HAP-1 (cell line): ENCODE measurements at regions not wholly inside any gene's neighbourhood (a gene's known extent, or its start where the extent isn't known, plus 50 kb on each side); places are given as distances from the start of the nearest gene placed in this dataset.
A peak's percentile ranks its signal among the peaks of the same experiment; 100 is the strongest.

ENCODE experiments used
- DNase-seq, 2 experiments: peaks; one replicate each; pipeline ENCODE4 v3.0.0-alpha.2; 2016 to 2020; ENCODE audit warnings: low spot score in 2 of 2
- H3K27me3 ChIP-seq: fragments of 250-450 bp; sonication (Bioruptor Pico); 2 replicates; pipeline ENCODE4 v1.5.1; 2020; ENCODE audit warnings: low read depth, mild to moderate bottlenecking, moderate library complexity
- H3K36me3 ChIP-seq: fragments of 250-450 bp; sonication (Bioruptor Pico); replicated peaks from 2 replicates; pipeline ENCODE4 v1.5.1; 2020; ENCODE audit warnings: mild to moderate bottlenecking
- H3K4me1 ChIP-seq: fragments of 250-450 bp; sonication (Bioruptor Pico); 2 replicates; pipeline ENCODE4 v1.5.1; 2020; ENCODE audit warnings: mild to moderate bottlenecking
- H3K4me3 ChIP-seq: fragments of 250-450 bp; sonication (Bioruptor Pico); 2 replicates; pipeline ENCODE4 v1.5.1; 2020; ENCODE audit warnings: mild to moderate bottlenecking, moderate library complexity
- H3K9me3 ChIP-seq: fragments of 250-450 bp; sonication (Bioruptor Pico); 2 replicates; pipeline ENCODE4 v1.5.1; 2020; ENCODE audit warnings: mild to moderate bottlenecking, moderate library complexity
- in situ Hi-C: fragments of 300-500 bp; cut with MboI; formaldehyde crosslinking; loops from 3 replicates; pipeline ENCODE4 v1.14.3; 2020; ENCODE audit warnings: low sequenced_read_pairs, inconsistent platforms, mixed read lengths

- no peaks in the 10 kb centered on the region for H3K36me3 ChIP-seq
- peaks cover 2% of the 10 kb centered on the region; the same call in 1 of the 2 replicates for H3K9me3 ChIP-seq
- no peaks in the 10 kb centered on the region for H3K4me1 ChIP-seq
- in situ Hi-C loops: no loop called here
- DNase-seq: no peak
- 0 out of 2 replicates have a peak, but pooled peaks cover 5% of the 10 kb centered on the region for H3K27me3 ChIP-seq
- no peak overlapping the region for H3K4me3 ChIP-seq
Observed at GRCh38 chr3:117761703-117762620, 1052.4 kb downstream of the TUSC7 start.

GRCh38 chr3:117762621-117763037, 1053.0 kb downstream of the TUSC7 start:
- Histone ChIP-seq H3K4me1 (no peaks in the 10 kb centered on the region), H3K36me3 (no peaks in the 10 kb centered on the region), H3K27me3 (0 out of 2 replicates have a peak, but pooled peaks cover 5% of the 10 kb centered on the region), H3K9me3 (peaks cover 2% of the 10 kb centered on the region; the same call in 1 of the 2 replicates), H3K4me3 (no peak overlapping the region)
- in situ Hi-C loops: no loop called here
- DNase-seq: no peak

- DNase-seq: no peak
- Histone ChIP-seq H3K9me3 (peaks cover 2% of the 10 kb centered on the region; the same call in 1 of the 2 replicates), H3K4me1 (no peaks in the 10 kb centered on the region), H3K27me3 (0 out of 2 replicates have a peak, but pooled peaks cover 5% of the 10 kb centered on the region), H3K36me3 (no peaks in the 10 kb centered on the region), H3K4me3 (no peak overlapping the region)
- in situ Hi-C loops: no loop called here
Observed at GRCh38 chr3:117763561-117763960, 1054.0 kb downstream of the TUSC7 start.

GRCh38 chr3:117768581-117768980, 1059.0 kb downstream of the TUSC7 start:
- H3K4me3 ChIP-seq: no peak overlapping the region
- H3K27me3 ChIP-seq: 0 out of 2 replicates have a peak, but pooled peaks cover 5% of the 10 kb centered on the region
- in situ Hi-C loops: no loop called here
- H3K4me1 ChIP-seq: no peaks in the 10 kb centered on the region
- peaks cover 2% of the 10 kb centered on the region; the same call in 1 of the 2 replicates for H3K9me3 ChIP-seq
- DNase-seq: no peak
- no peaks in the 10 kb centered on the region for H3K36me3 ChIP-seq

- DNase-seq: no peak
- in situ Hi-C loops: no loop called here
- Histone ChIP-seq H3K36me3 (no peaks in the 10 kb centered on the region), H3K4me1 (no peaks in the 10 kb centered on the region), H3K27me3 (no peaks in the 10 kb centered on the region), H3K4me3 (no peak overlapping the region), H3K9me3 (no peaks in the 10 kb centered on the region)
Observed at GRCh38 chr3:117774130-117774529, 1064.6 kb downstream of the TUSC7 start.

- no peaks in the 10 kb centered on the region for H3K9me3 ChIP-seq
- in situ Hi-C loops: no loop called here
- H3K4me1 ChIP-seq: peaks cover 6% of the 10 kb centered on the region; the same call in 1 of the 2 replicates
- no peak overlapping the region for H3K4me3 ChIP-seq
- no peaks in the 10 kb centered on the region for H3K36me3 ChIP-seq
- DNase-seq: no peak
- no peaks in the 10 kb centered on the region for H3K27me3 ChIP-seq
Observed at GRCh38 chr3:117786349-117786748, 1076.8 kb downstream of the TUSC7 start.

GRCh38 chr3:117788061-117788460, 1078.5 kb downstream of the TUSC7 start:
- in situ Hi-C loops: no loop called here
- Histone ChIP-seq H3K4me1 (peaks cover 6% of the 10 kb centered on the region; the same call in 1 of the 2 replicates), H3K4me3 (no peak overlapping the region), H3K36me3 (no peaks in the 10 kb centered on the region), H3K9me3 (no peaks in the 10 kb centered on the region), H3K27me3 (no peaks in the 10 kb centered on the region)
- DNase-seq: peak; percentile 68 to 81

- DNase-seq: peak in 1 of 2 experiments; percentile 14
- peaks cover 6% of the 10 kb centered on the region; the same call in 1 of the 2 replicates for H3K4me1 ChIP-seq
- in situ Hi-C loops: no loop called here
Observed at GRCh38 chr3:117788506-117788905, 1078.9 kb downstream of the TUSC7 start.

GRCh38 chr3:117790235-117790987, 1080.8 kb downstream of the TUSC7 start:
- no peak overlapping the region for H3K4me3 ChIP-seq
- no peak for DNase-seq
- in situ Hi-C loops: no loop called here
- H3K36me3 ChIP-seq: no peaks in the 10 kb centered on the region
- peaks cover 4% of the 10 kb centered on the region; the same call in 1 of the 2 replicates for H3K27me3 ChIP-seq
- H3K9me3 ChIP-seq: no peaks in the 10 kb centered on the region
- peaks cover 6% of the 10 kb centered on the region; the same call in 1 of the 2 replicates for H3K4me1 ChIP-seq

More at GRCh38 chr3:117788506-117788905, 1078.9 kb downstream of the TUSC7 start:
- Histone ChIP-seq H3K4me3 (no peak overlapping the region), H3K27me3 (0 out of 2 replicates have a peak, but pooled peaks cover 3% of the 10 kb centered on the region), H3K36me3 (no peaks in the 10 kb centered on the region), H3K9me3 (no peaks in the 10 kb centered on the region)

GRCh38 chr3:117793622-117794265, 1084.2 kb downstream of the TUSC7 start:
- in situ Hi-C loops: no loop called here
- H3K9me3 ChIP-seq: no peaks in the 10 kb centered on the region
- no peaks in the 10 kb centered on the region; the same call in 1 of the 2 replicates for H3K4me1 ChIP-seq
- no peak for DNase-seq
- no peak overlapping the region for H3K4me3 ChIP-seq
- H3K36me3 ChIP-seq: no peaks in the 10 kb centered on the region
- peaks cover 10% of the 10 kb centered on the region for H3K27me3 ChIP-seq

GRCh38 chr3:117798221-117798620, 1088.6 kb downstream of the TUSC7 start:
- Histone ChIP-seq H3K9me3 (no peaks in the 10 kb centered on the region), H3K4me1 (no peaks in the 10 kb centered on the region), H3K36me3 (no peaks in the 10 kb centered on the region), H3K4me3 (no peak overlapping the region), H3K27me3 (peaks cover 10% of the 10 kb centered on the region)
- no peak for DNase-seq
- in situ Hi-C loops: no loop called here

GRCh38 chr3:117798687-117799386, 1089.3 kb downstream of the TUSC7 start:
- in situ Hi-C loops: no loop called here
- DNase-seq: no peak
- H3K9me3 ChIP-seq: no peaks in the 10 kb centered on the region
- H3K36me3 ChIP-seq: no peaks in the 10 kb centered on the region
- no peaks in the 10 kb centered on the region for H3K4me1 ChIP-seq
- no peak overlapping the region for H3K4me3 ChIP-seq
- peaks cover 12% of the 10 kb centered on the region for H3K27me3 ChIP-seq

- no peaks in the 10 kb centered on the region; the same call in 1 of the 2 replicates for H3K36me3 ChIP-seq
- peaks cover 17% of the 10 kb centered on the region for H3K27me3 ChIP-seq
- in situ Hi-C loops: no loop called here
- H3K4me1 ChIP-seq: no peaks in the 10 kb centered on the region
- H3K9me3 ChIP-seq: no peaks in the 10 kb centered on the region
- no peak for DNase-seq
- no peak overlapping the region for H3K4me3 ChIP-seq
Observed at GRCh38 chr3:117799387-117799735, 1089.8 kb downstream of the TUSC7 start.
